ENCODE measurements at regions not wholly inside any gene's neighbourhood (a gene's known extent, or its start where the extent isn't known, plus 50 kb on each side); places are given as distances from the start of the nearest gene placed in this dataset.

- H4K5ac ChIP-seq (ENCODE audit: low read depth, low read length), result no peak overlapping the region
- no peak overlapping the region for H4K91ac ChIP-seq (ENCODE audit: insufficient read depth, low read depth, low read length)
- POLR2A ChIA-PET (ENCODE audit: unreplicated experiment), result no interaction called here
- 83% methylated on average over 3 of the region's 13 CpGs; no CpG with 5 or more reads in 1 of the 2 experiments for WGBS, 2 experiments (ENCODE audit: extremely low coverage in 2 of 2, insufficient read length in 1 of 2)
- no peak overlapping the region for H3K4me2 ChIP-seq (ENCODE audit: low read depth, low read length)
- no peaks in the 10 kb centered on the region for H3K4me1 ChIP-seq (ENCODE audit: control insufficient read depth, insufficient read depth, low read length)
- no peak overlapping the region for H3K27ac ChIP-seq (ENCODE audit: insufficient read depth, low read length)
- no peak overlapping the region for H2BK120ac ChIP-seq (ENCODE audit: low read depth, low read length)
- ATAC-seq (ENCODE audit: low read depth) (no peak), DNase-seq (no peak)
- no peak overlapping the region for H2BK20ac ChIP-seq (ENCODE audit: low read depth, low read length)
- intact Hi-C loops (cut with micrococcal nuclease), result no loop called here
- H3K9me3 ChIP-seq (ENCODE audit: control insufficient read depth, insufficient read depth, low read length), result no peaks in the 10 kb centered on the region
- no peak overlapping the region for H3K23ac ChIP-seq (ENCODE audit: low read depth, low read length)
- H3K27me3 ChIP-seq (ENCODE audit: control insufficient read depth, insufficient read depth, low read length), result no peaks in the 10 kb centered on the region
- no peak overlapping the region for H2AK9ac ChIP-seq (replicated peaks; ENCODE audit: low read depth, low read length, poor library complexity)
- H3K79me1 ChIP-seq (ENCODE audit: low read depth in 1 of 2, low read length in 2 of 2), result no peaks in the 10 kb centered on the region
- H3K4me3 ChIP-seq (ENCODE audit: insufficient read depth, low read depth, low read length), result no peak overlapping the region
- no peak overlapping the region for H3K9ac ChIP-seq (ENCODE audit: low read depth, low read length)
- CTCF ChIA-PET, result no interaction called here
- H2BK5ac ChIP-seq (ENCODE audit: low read depth, low read length, poor library complexity, severe bottlenecking), result no peak overlapping the region
- no peak for TF ChIP-seq RCOR1 (IDR thresholded peaks at IDR 0.05; ENCODE audit: insufficient replicate concordance, low read length)
- no peak for TF ChIP-seq ELK1 (IDR thresholded peaks at IDR 0.05; ENCODE audit: borderline replicate concordance, low read depth, low read length)
- TF ChIP-seq RAD21 (IDR thresholded peaks at IDR 0.05; ENCODE audit: low read length), result no peak
- no peak for TF ChIP-seq CEBPB (IDR thresholded peaks at IDR 0.05; ENCODE audit: low read depth, low read length)
- no peak for TF ChIP-seq RFX5 (IDR thresholded peaks at IDR 0.05; ENCODE audit: low read depth, low read length)
- TF ChIP-seq NFE2L2 (IDR thresholded peaks at IDR 0.05; ENCODE audit: low read depth, low read length), result no peak
- no peak for TF ChIP-seq SMC3 (IDR thresholded peaks at IDR 0.05; ENCODE audit: low read depth, low read length)
- TF ChIP-seq MAFK (IDR thresholded peaks at IDR 0.05; ENCODE audit: low read depth, low read length), result no peak
- no peak for TF ChIP-seq MAZ (IDR thresholded peaks at IDR 0.05; ENCODE audit: borderline replicate concordance, low read depth, low read length)
- no peak for TF ChIP-seq BHLHE40 (IDR thresholded peaks at IDR 0.05; ENCODE audit: low read depth, low read length)
- TF ChIP-seq MXI1 (IDR thresholded peaks at IDR 0.05; ENCODE audit: borderline replicate concordance, low read depth, low read length), result no peak
- TF ChIP-seq, protein P1, sequence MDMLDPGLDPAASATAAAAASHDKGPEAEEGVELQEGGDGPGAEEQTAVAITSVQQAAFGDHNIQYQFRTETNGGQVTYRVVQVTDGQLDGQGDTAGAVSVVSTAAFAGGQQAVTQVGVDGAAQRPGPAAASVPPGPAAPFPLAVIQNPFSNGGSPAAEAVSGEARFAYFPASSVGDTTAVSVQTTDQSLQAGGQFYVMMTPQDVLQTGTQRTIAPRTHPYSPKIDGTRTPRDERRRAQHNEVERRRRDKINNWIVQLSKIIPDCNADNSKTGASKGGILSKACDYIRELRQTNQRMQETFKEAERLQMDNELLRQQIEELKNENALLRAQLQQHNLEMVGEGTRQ (IDR thresholded peaks at IDR 0.05; ENCODE audit: low read depth, low read length), result no peak
- TF ChIP-seq CTCF (conservative IDR thresholded peaks at IDR 0.05; ENCODE audit: low read depth, low read length), result no peak
- TF ChIP-seq POLR2A (IDR thresholded peaks at IDR 0.05; ENCODE audit: low read depth, low read length), result no peak
- TF ChIP-seq FOS (IDR thresholded peaks at IDR 0.05; ENCODE audit: low read depth, low read length), result no peak
- no peak overlapping the region for H3K4ac ChIP-seq (ENCODE audit: low read depth, low read length)
- H2AK5ac ChIP-seq (ENCODE audit: low read depth, low read length), result no peak overlapping the region
- no peaks in the 10 kb centered on the region for H4K20me1 ChIP-seq (ENCODE audit: insufficient read depth, low read length)
- H4K8ac ChIP-seq (ENCODE audit: low read depth in 2 of 2, low read length in 2 of 2), result no peak overlapping the region
- in situ Hi-C loops (cut with MboI; ENCODE audit: low sequenced_read_pairs), result no loop called here
- dilution Hi-C loops (cut with HindIII; ENCODE audit: low sequenced_read_pairs, unreplicated experiment), result no loop called here
- no TSS peak for BruUV-seq (replicated peaks)
- no peak overlapping the region for H3K18ac ChIP-seq (ENCODE audit: low read depth, low read length)
- no peak overlapping the region for H3K56ac ChIP-seq (ENCODE audit: extremely low read depth, insufficient read depth, low read length)
- no peak overlapping the region for H3K14ac ChIP-seq (replicated peaks; ENCODE audit: low read depth, low read length)
- no peak overlapping the region for H2AFZ ChIP-seq (replicated peaks; ENCODE audit: low read length, poor library complexity)
- no peaks in the 10 kb centered on the region for H3K36me3 ChIP-seq (ENCODE audit: control insufficient read depth, insufficient read depth, low read length)
- no peak overlapping the region for H2BK15ac ChIP-seq (ENCODE audit: low read depth, low read length)
- H3K9me1 ChIP-seq (ENCODE audit: insufficient read depth, low read length), result no peaks in the 10 kb centered on the region
These were observed 232.4 kb upstream of the SGCG start for GRCh38 chr13:22948421-22948820.
